HepG2 (cell line): ENCODE measurements at regions not wholly inside any gene's neighbourhood (a gene's known extent, or its start where the extent isn't known, plus 50 kb on each side); places are given as distances from the start of the nearest gene placed in this dataset.

ENCODE experiments used
- KDM1A ChIP-seq: IDR thresholded peaks from 2 replicates; pipeline ENCODE4 v1.6.1; 2016; ENCODE audit warnings: missing compliant biosample characterization
- MED8 ChIP-seq: sonication (generic); formaldehyde crosslinking; IDR thresholded peaks from 2 replicates; pipeline ENCODE4 v1.8.1; 2023; ENCODE audit warnings: mild to moderate bottlenecking, missing genetic modification reagents; ENCODE audit not compliant: insufficient replicate concordance
- NFE2L2 ChIP-seq: fragments of 150-350 bp; IDR thresholded peaks from 2 replicates; pipeline ENCODE4 v1.6.1; 2014; ENCODE audit warnings: low read length
- NFYC ChIP-seq: IDR thresholded peaks from 2 replicates; pipeline ENCODE4 v1.6.1; 2016; ENCODE audit warnings: missing genetic modification reagents, missing compliant biosample characterization
- RBAK ChIP-seq: sonication (generic); formaldehyde crosslinking; IDR thresholded peaks from 2 replicates; pipeline ENCODE4 v1.5.1; 2020; ENCODE audit warnings: mild to moderate bottlenecking, missing genetic modification reagents
- SMYD3 ChIP-seq: sonication (generic); formaldehyde crosslinking; IDR thresholded peaks from 2 replicates; pipeline ENCODE4 v1.8.1; 2023; ENCODE audit warnings: mild to moderate bottlenecking, missing genetic modification reagents
- XBP1 ChIP-seq: sonication (generic); formaldehyde crosslinking; IDR thresholded peaks from 2 replicates; pipeline ENCODE4 v1.5.0; 2020; ENCODE audit warnings: missing genetic modification reagents
- ZMAT5 ChIP-seq: sonication (generic); formaldehyde crosslinking; IDR thresholded peaks from 2 replicates; pipeline ENCODE4 v1.5.0; 2020; ENCODE audit warnings: mild to moderate bottlenecking, low read depth, missing genetic modification reagents, borderline replicate concordance
- ZMYM4 ChIP-seq: sonication (generic); formaldehyde crosslinking; IDR thresholded peaks from 2 replicates; pipeline ENCODE4 v1.8.1; 2023; ENCODE audit warnings: mild to moderate bottlenecking, missing genetic modification reagents
- ZNF543 ChIP-seq: sonication (generic); formaldehyde crosslinking; IDR thresholded peaks from 2 replicates; pipeline ENCODE4 v1.4.0; 2020; ENCODE audit warnings: mild to moderate bottlenecking, missing genetic modification reagents
- ZNF569 ChIP-seq: sonication (generic); formaldehyde crosslinking; IDR thresholded peaks from 2 replicates; pipeline ENCODE4 v1.5.0; 2020; ENCODE audit warnings: mild to moderate bottlenecking, missing genetic modification reagents, moderate library complexity, borderline replicate concordance
- TF ChIP-seq, protein P1 (sequence below): sonication (generic); formaldehyde crosslinking; conservative IDR thresholded peaks from 2 replicates; pipeline ENCODE4 v1.4.0; 2020; ENCODE audit warnings: missing genetic modification reagents
- TF ChIP-seq, protein P2 (sequence below): sonication (generic); formaldehyde crosslinking; conservative IDR thresholded peaks from 2 replicates; pipeline ENCODE4 v1.8.0; 2022; ENCODE audit warnings: low read depth, missing genetic modification reagents
- TF ChIP-seq, protein P3 (sequence below): sonication (generic); formaldehyde crosslinking; IDR thresholded peaks from 2 replicates; pipeline ENCODE4 v1.9.0; 2021; ENCODE audit warnings: missing genetic modification reagents, borderline replicate concordance
- TF ChIP-seq, protein P4 (sequence below): sonication (generic); formaldehyde crosslinking; IDR thresholded peaks from 2 replicates; pipeline ENCODE4 v1.4.0; 2020; ENCODE audit warnings: mild to moderate bottlenecking, low read depth, missing genetic modification reagents
- TF ChIP-seq, protein P5 (sequence below): sonication (generic); formaldehyde crosslinking; IDR thresholded peaks from 2 replicates; pipeline ENCODE4 v1.4.0; 2020; ENCODE audit warnings: missing genetic modification reagents, mild to moderate bottlenecking, borderline replicate concordance

DNA sequence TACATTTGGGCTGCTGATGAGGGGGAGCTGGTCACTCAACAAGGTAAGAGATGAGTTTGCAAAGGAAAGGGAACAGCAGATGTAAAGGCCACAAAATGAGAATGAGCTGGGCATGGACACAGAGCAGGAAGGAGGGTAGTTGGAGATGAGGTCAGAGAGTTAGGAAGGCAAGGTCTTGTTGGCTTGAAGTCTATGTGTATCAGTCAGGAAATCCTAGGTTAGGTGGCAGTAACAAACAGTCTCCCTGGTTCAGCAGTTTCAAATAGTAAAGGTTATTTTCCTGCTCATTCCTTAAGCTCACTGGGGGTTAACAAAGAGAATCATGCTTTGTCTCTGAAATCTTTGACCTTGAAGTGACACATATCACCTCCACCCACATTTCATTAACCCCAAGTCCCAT lies 58.3 kb upstream of the ARL4C start (continued):
- TF ChIP-seq, protein P1, sequence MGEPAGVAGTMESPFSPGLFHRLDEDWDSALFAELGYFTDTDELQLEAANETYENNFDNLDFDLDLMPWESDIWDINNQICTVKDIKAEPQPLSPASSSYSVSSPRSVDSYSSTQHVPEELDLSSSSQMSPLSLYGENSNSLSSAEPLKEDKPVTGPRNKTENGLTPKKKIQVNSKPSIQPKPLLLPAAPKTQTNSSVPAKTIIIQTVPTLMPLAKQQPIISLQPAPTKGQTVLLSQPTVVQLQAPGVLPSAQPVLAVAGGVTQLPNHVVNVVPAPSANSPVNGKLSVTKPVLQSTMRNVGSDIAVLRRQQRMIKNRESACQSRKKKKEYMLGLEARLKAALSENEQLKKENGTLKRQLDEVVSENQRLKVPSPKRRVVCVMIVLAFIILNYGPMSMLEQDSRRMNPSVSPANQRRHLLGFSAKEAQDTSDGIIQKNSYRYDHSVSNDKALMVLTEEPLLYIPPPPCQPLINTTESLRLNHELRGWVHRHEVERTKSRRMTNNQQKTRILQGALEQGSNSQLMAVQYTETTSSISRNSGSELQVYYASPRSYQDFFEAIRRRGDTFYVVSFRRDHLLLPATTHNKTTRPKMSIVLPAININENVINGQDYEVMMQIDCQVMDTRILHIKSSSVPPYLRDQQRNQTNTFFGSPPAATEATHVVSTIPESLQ (CRISPR knock-in tag) = no peak
- TF ChIP-seq KDM1A = 0 out of 2 replicates have a peak, but pooled peaks have one; percentile 22
- no peak for TF ChIP-seq XBP1 (CRISPR knock-in tag)
- TF ChIP-seq ZMAT5 (CRISPR knock-in tag) = no peak
- TF ChIP-seq RBAK (CRISPR knock-in tag) = peak; percentile 99
- TF ChIP-seq, protein P2, sequence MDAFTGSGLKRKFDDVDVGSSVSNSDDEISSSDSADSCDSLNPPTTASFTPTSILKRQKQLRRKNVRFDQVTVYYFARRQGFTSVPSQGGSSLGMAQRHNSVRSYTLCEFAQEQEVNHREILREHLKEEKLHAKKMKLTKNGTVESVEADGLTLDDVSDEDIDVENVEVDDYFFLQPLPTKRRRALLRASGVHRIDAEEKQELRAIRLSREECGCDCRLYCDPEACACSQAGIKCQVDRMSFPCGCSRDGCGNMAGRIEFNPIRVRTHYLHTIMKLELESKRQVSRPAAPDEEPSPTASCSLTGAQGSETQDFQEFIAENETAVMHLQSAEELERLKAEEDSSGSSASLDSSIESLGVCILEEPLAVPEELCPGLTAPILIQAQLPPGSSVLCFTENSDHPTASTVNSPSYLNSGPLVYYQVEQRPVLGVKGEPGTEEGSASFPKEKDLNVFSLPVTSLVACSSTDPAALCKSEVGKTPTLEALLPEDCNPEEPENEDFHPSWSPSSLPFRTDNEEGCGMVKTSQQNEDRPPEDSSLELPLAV (CRISPR knock-in tag) = no peak
- TF ChIP-seq, protein P3, sequence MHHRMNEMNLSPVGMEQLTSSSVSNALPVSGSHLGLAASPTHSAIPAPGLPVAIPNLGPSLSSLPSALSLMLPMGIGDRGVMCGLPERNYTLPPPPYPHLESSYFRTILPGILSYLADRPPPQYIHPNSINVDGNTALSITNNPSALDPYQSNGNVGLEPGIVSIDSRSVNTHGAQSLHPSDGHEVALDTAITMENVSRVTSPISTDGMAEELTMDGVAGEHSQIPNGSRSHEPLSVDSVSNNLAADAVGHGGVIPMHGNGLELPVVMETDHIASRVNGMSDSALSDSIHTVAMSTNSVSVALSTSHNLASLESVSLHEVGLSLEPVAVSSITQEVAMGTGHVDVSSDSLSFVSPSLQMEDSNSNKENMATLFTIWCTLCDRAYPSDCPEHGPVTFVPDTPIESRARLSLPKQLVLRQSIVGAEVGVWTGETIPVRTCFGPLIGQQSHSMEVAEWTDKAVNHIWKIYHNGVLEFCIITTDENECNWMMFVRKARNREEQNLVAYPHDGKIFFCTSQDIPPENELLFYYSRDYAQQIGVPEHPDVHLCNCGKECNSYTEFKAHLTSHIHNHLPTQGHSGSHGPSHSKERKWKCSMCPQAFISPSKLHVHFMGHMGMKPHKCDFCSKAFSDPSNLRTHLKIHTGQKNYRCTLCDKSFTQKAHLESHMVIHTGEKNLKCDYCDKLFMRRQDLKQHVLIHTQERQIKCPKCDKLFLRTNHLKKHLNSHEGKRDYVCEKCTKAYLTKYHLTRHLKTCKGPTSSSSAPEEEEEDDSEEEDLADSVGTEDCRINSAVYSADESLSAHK (CRISPR knock-in tag) = no peak
- TF ChIP-seq MED8 = no peak
- no peak for TF ChIP-seq ZNF569 (CRISPR knock-in tag)
- TF ChIP-seq, protein P4, sequence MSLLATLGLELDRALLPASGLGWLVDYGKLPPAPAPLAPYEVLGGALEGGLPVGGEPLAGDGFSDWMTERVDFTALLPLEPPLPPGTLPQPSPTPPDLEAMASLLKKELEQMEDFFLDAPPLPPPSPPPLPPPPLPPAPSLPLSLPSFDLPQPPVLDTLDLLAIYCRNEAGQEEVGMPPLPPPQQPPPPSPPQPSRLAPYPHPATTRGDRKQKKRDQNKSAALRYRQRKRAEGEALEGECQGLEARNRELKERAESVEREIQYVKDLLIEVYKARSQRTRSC (CRISPR knock-in tag) = no peak
- TF ChIP-seq, protein P5, sequence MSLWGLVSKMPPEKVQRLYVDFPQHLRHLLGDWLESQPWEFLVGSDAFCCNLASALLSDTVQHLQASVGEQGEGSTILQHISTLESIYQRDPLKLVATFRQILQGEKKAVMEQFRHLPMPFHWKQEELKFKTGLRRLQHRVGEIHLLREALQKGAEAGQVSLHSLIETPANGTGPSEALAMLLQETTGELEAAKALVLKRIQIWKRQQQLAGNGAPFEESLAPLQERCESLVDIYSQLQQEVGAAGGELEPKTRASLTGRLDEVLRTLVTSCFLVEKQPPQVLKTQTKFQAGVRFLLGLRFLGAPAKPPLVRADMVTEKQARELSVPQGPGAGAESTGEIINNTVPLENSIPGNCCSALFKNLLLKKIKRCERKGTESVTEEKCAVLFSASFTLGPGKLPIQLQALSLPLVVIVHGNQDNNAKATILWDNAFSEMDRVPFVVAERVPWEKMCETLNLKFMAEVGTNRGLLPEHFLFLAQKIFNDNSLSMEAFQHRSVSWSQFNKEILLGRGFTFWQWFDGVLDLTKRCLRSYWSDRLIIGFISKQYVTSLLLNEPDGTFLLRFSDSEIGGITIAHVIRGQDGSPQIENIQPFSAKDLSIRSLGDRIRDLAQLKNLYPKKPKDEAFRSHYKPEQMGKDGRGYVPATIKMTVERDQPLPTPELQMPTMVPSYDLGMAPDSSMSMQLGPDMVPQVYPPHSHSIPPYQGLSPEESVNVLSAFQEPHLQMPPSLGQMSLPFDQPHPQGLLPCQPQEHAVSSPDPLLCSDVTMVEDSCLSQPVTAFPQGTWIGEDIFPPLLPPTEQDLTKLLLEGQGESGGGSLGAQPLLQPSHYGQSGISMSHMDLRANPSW = no peak
- TF ChIP-seq NFE2L2 = no peak
- no peak for TF ChIP-seq ZNF543 (CRISPR knock-in tag)
- no peak for TF ChIP-seq SMYD3 (CRISPR knock-in tag)
- TF ChIP-seq NFYC (CRISPR knock-in tag) = no peak
- TF ChIP-seq ZMYM4 = no peak
- TF ChIP-seq, all 625 proteins: peak for 3
